Epithelial cell of proximal tubule (primary cell): ENCODE measurements at regions not wholly inside any gene's neighbourhood (a gene's known extent, or its start where the extent isn't known, plus 50 kb on each side); places are given as distances from the start of the nearest gene placed in this dataset.

ENCODE experiments used
- DNase-seq: peaks from one replicate; pipeline ENCODE4 v3.0.0-alpha.2; 2011; ENCODE audit warnings: low read depth
- H3K4me3 ChIP-seq: 2 replicates; pipeline ENCODE4 v1.5.1; 2011; ENCODE audit warnings: low read depth, mild to moderate bottlenecking, low read length
- TF ChIP-seq, protein P1 (sequence below): conservative IDR thresholded peaks from 2 replicates; pipeline ENCODE4 v1.5.1; 2012; ENCODE audit warnings: low read depth, mild to moderate bottlenecking, low read length

- no peak overlapping the region for H3K4me3 ChIP-seq
- TF ChIP-seq, protein P1, sequence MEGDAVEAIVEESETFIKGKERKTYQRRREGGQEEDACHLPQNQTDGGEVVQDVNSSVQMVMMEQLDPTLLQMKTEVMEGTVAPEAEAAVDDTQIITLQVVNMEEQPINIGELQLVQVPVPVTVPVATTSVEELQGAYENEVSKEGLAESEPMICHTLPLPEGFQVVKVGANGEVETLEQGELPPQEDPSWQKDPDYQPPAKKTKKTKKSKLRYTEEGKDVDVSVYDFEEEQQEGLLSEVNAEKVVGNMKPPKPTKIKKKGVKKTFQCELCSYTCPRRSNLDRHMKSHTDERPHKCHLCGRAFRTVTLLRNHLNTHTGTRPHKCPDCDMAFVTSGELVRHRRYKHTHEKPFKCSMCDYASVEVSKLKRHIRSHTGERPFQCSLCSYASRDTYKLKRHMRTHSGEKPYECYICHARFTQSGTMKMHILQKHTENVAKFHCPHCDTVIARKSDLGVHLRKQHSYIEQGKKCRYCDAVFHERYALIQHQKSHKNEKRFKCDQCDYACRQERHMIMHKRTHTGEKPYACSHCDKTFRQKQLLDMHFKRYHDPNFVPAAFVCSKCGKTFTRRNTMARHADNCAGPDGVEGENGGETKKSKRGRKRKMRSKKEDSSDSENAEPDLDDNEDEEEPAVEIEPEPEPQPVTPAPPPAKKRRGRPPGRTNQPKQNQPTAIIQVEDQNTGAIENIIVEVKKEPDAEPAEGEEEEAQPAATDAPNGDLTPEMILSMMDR = no peak
- no peak for DNase-seq
These were observed 167.1 kb upstream of the SOX5 start for GRCh38 chr12:24116548-24116947.

GRCh38 chr12:24113701-24114100 lies 164.2 kb upstream of the SOX5 start:
- no peak overlapping the region for H3K4me3 ChIP-seq
- no peak for DNase-seq
- TF ChIP-seq, protein P1 = no peak

GRCh38 chr12:24111616-24112015 lies 162.1 kb upstream of the SOX5 start:
- H3K4me3 ChIP-seq = no peak overlapping the region
- TF ChIP-seq, protein P1 = no peak
- DNase-seq = no peak

DNA sequence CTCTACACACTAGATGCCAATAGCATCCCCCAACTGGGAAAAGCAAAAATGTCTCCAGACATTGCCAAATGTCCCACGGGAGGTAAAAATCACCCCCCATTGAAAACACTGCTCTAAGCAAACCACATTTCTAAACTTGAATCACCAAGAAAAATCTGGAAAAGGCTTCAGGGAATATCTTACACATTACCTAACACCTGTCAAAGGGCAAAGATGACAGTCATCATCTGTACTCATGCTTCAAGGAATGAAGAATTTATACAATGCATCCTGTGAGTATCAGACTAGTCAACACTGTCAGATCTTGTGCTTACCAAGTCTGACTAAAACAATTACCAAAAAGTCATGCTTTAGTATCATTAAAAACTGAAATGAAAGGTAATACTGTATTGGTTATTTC lies 161.6 kb upstream of the SOX5 start:
- no peak overlapping the region for H3K4me3 ChIP-seq
- no peak for DNase-seq
- TF ChIP-seq, protein P1 = no peak

GRCh38 chr12:24109381-24110039 lies 160.0 kb upstream of the SOX5 start:
- H3K4me3 ChIP-seq = no peak overlapping the region
- TF ChIP-seq, protein P1 = peak; percentile 73
- DNase-seq = no peak

DNA sequence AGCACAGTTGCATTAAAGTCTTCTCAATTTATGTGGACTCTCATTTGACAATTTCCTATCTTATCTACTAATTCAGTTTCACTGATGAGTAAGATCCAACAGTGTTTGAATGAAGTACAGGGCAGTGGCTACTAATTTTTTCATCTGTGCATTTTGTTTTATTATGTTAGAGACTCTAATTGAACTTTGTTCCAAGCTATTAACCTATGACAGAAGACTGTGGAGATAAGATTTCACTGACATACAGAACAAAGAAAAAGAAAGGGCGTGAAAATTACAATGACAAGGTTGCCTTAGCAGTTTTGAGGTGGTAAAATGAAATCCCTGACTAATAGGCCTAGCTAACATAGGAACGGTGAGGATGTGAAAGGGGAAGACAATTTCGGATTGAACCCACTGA lies 153.2 kb upstream of the SOX5 start:
- TF ChIP-seq, protein P1 = no peak
- DNase-seq = no peak
- H3K4me3 ChIP-seq = no peak overlapping the region

- TF ChIP-seq, protein P1 = no peak
These were observed 150.1 kb upstream of the SOX5 start for GRCh38 chr12:24099576-24099975.

More at GRCh38 chr12:24099576-24099975, 150.1 kb upstream of the SOX5 start:
- no peak for DNase-seq
- no peak overlapping the region for H3K4me3 ChIP-seq
